ENCODE measurements at regions not wholly inside any gene's neighbourhood (a gene's known extent, or its start where the extent isn't known, plus 50 kb on each side); places are given as distances from the start of the nearest gene placed in this dataset.

GRCh38 chr1:68954841-68955240 lies 458.0 kb upstream of the DEPDC1 start:
- Mint-ChIP-seq H3K4me1 (no peaks in the 10 kb centered on the region), H3K36me3 (ENCODE audit: low read depth) (no peaks in the 10 kb centered on the region), H3K27me3 (ENCODE audit: insufficient read depth) (no peaks in the 10 kb centered on the region), H3K9me3 (no peaks in the 10 kb centered on the region), H3K27ac (no peak overlapping the region), H3K4me3 (no peak overlapping the region)
- H3K9me3 ChIP-seq (ENCODE audit: control insufficient read depth, low read length) = no peaks in the 10 kb centered on the region
- no peak for TF ChIP-seq CTCF (conservative IDR thresholded peaks at IDR 0.05)
- no peak for DNase-seq
- no peaks in the 10 kb centered on the region for H3K27me3 ChIP-seq (ENCODE audit: control insufficient read depth, insufficient read depth, low read length, poor library complexity, severe bottlenecking)
- no peaks in the 10 kb centered on the region for H3K4me1 ChIP-seq (ENCODE audit: control insufficient read depth, insufficient read depth, low read length)
- no peaks in the 10 kb centered on the region for H3K36me3 ChIP-seq (ENCODE audit: control insufficient read depth, insufficient read depth, low read length)
- H3K27ac ChIP-seq (ENCODE audit: low read depth, low read length) = no peak overlapping the region
- H3K4me3 ChIP-seq (ENCODE audit: low read length) = no peak overlapping the region
- no peak overlapping the region for H3K9ac ChIP-seq (ENCODE audit: extremely low read depth, low read length, poor library complexity, severe bottlenecking)
- 98 to 100% methylated on average over 2 of the region's 2 CpGs for WGBS, 2 experiments (ENCODE audit: insufficient coverage in 1 of 2, insufficient read length in 1 of 2)

GRCh38 chr1:68955424-68955823 lies 458.5 kb upstream of the DEPDC1 start:
- no peak overlapping the region for H3K4me3 Mint-ChIP-seq
- no peak for TF ChIP-seq CTCF (conservative IDR thresholded peaks at IDR 0.05)
- H3K9me3 ChIP-seq (ENCODE audit: control insufficient read depth, low read length) = no peaks in the 10 kb centered on the region
- H3K27me3 Mint-ChIP-seq (ENCODE audit: insufficient read depth) = no peaks in the 10 kb centered on the region
- no peak overlapping the region for H3K9ac ChIP-seq (ENCODE audit: extremely low read depth, low read length, poor library complexity, severe bottlenecking)
- DNase-seq = no peak
- H3K9me3 Mint-ChIP-seq = no peaks in the 10 kb centered on the region
- WGBS, 2 experiments (ENCODE audit: insufficient coverage in 1 of 2, insufficient read length in 1 of 2) = 91 to 93% methylated on average over 3 to 5 of the region's 5 CpGs
- no peaks in the 10 kb centered on the region for H3K4me1 ChIP-seq (ENCODE audit: control insufficient read depth, insufficient read depth, low read length)
- H3K36me3 Mint-ChIP-seq (ENCODE audit: low read depth) = no peaks in the 10 kb centered on the region
- H3K36me3 ChIP-seq (ENCODE audit: control insufficient read depth, insufficient read depth, low read length) = no peaks in the 10 kb centered on the region
- H3K27me3 ChIP-seq (ENCODE audit: control insufficient read depth, insufficient read depth, low read length, poor library complexity, severe bottlenecking) = no peaks in the 10 kb centered on the region
- H3K27ac Mint-ChIP-seq = no peak overlapping the region
- H3K4me1 Mint-ChIP-seq = no peaks in the 10 kb centered on the region
- no peak overlapping the region for H3K4me3 ChIP-seq (ENCODE audit: low read length)
- no peak overlapping the region for H3K27ac ChIP-seq (ENCODE audit: low read depth, low read length)

GRCh38 chr1:68958958-68959357 lies 462.1 kb upstream of the DEPDC1 start:
- H3K9me3 Mint-ChIP-seq = no peaks in the 10 kb centered on the region
- no peak overlapping the region for H3K27ac Mint-ChIP-seq
- 84 to 95% methylated on average over 3 of the region's 3 CpGs for WGBS, 2 experiments (ENCODE audit: insufficient coverage in 1 of 2, insufficient read length in 1 of 2)
- no peak overlapping the region for H3K9ac ChIP-seq (ENCODE audit: extremely low read depth, low read length, poor library complexity, severe bottlenecking)
- DNase-seq = no peak
- H3K36me3 ChIP-seq (ENCODE audit: control insufficient read depth, insufficient read depth, low read length) = no peaks in the 10 kb centered on the region
- no peaks in the 10 kb centered on the region for H3K36me3 Mint-ChIP-seq (ENCODE audit: low read depth)
- H3K27me3 ChIP-seq (ENCODE audit: control insufficient read depth, insufficient read depth, low read length, poor library complexity, severe bottlenecking) = no peaks in the 10 kb centered on the region
- peaks cover 6% of the 10 kb centered on the region for H3K4me1 Mint-ChIP-seq
- H3K4me3 Mint-ChIP-seq = no peak overlapping the region
- no peaks in the 10 kb centered on the region for H3K9me3 ChIP-seq (ENCODE audit: control insufficient read depth, low read length)
- no peaks in the 10 kb centered on the region for H3K4me1 ChIP-seq (ENCODE audit: control insufficient read depth, insufficient read depth, low read length)
- no peak overlapping the region for H3K4me3 ChIP-seq (ENCODE audit: low read length)
- no peak overlapping the region for H3K27ac ChIP-seq (ENCODE audit: low read depth, low read length)
- no peak for TF ChIP-seq CTCF (conservative IDR thresholded peaks at IDR 0.05)
- no peaks in the 10 kb centered on the region for H3K27me3 Mint-ChIP-seq (ENCODE audit: insufficient read depth)

Measured in endodermal cell (in vitro differentiated cells).